ENCODE measurements at regions not wholly inside any gene's neighbourhood (a gene's known extent, or its start where the extent isn't known, plus 50 kb on each side); places are given as distances from the start of the nearest gene placed in this dataset.

DNA sequence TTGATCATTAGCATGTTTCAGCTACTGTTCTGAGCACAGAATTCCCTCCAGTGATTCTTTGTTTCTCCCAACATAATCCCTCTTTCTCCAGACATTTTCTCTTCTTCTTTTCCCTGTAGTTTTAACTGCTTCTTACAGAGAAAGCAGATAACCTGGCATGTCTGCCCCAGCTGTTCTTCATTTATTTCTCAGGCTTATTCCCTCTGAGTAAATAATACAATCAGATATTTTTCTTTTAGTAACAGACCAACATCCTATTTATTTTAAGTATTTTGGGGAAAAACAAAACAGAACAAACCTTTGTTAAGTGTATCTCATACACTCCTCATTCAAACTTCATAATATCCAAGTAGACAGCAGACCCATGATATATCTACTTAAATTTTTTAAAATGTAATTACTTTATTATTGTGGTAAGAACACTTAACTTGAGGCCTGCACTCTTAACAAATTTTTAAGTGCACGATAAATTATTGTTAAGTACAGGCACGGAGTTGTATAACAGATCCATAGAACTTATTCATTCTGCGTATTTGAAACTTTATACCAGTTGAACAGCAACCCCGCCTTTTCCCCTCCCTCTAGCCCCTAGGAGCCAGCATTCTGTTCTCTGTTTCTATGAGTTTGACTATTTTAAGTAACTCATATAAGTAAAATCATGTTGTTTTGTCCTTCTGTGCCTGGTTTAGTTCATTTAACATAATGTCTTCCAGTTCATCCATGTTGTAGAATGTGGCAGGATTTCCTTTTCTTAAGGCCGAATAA lies 540.0 kb downstream of the LMO7 start:
- Histone ChIP-seq H3K36me3 (ENCODE audit: control insufficient read depth, insufficient read depth, low read length) (no peaks in the 10 kb centered on the region), H3K27me3 (ENCODE audit: control insufficient read depth, insufficient read depth, low read length) (no peaks in the 10 kb centered on the region), H3K4me3 (ENCODE audit: low read depth, low read length) (no peak overlapping the region)
- DNase-seq (ENCODE audit: low read depth) = no peak
- TF ChIP-seq, protein P1, sequence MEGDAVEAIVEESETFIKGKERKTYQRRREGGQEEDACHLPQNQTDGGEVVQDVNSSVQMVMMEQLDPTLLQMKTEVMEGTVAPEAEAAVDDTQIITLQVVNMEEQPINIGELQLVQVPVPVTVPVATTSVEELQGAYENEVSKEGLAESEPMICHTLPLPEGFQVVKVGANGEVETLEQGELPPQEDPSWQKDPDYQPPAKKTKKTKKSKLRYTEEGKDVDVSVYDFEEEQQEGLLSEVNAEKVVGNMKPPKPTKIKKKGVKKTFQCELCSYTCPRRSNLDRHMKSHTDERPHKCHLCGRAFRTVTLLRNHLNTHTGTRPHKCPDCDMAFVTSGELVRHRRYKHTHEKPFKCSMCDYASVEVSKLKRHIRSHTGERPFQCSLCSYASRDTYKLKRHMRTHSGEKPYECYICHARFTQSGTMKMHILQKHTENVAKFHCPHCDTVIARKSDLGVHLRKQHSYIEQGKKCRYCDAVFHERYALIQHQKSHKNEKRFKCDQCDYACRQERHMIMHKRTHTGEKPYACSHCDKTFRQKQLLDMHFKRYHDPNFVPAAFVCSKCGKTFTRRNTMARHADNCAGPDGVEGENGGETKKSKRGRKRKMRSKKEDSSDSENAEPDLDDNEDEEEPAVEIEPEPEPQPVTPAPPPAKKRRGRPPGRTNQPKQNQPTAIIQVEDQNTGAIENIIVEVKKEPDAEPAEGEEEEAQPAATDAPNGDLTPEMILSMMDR (IDR thresholded peaks at IDR 0.05; ENCODE audit: insufficient read depth, low read length, poor library complexity, severe bottlenecking) = no peak

DNA sequence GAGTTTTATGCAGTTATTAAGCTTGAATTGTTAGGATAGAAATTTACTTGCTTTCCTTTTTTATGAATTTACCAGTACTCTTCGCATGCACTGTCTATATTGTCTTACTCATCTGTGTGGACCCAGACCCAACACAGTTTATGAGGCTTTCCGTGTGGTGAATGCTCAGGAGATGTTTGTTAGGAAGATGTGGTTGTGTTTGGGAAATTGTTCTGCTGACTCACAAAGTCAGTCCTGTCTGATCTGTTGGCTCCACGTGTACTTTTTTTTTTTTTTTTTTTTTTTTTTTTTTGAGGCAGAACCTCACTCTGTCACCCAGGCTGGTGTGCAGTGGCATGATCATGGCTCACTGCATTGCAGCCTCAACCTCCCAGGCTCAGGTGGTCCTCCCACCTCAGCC lies 532.5 kb downstream of the LMO7 start:
- TF ChIP-seq, protein P1 (IDR thresholded peaks at IDR 0.05; ENCODE audit: insufficient read depth, low read length, poor library complexity, severe bottlenecking) = no peak
- DNase-seq (ENCODE audit: low read depth) = no peak
- no peaks in the 10 kb centered on the region for H3K27me3 ChIP-seq (ENCODE audit: control insufficient read depth, insufficient read depth, low read length)
- H3K36me3 ChIP-seq (ENCODE audit: control insufficient read depth, insufficient read depth, low read length) = no peaks in the 10 kb centered on the region
- H3K4me3 ChIP-seq (ENCODE audit: low read depth, low read length) = no peak overlapping the region

DNA sequence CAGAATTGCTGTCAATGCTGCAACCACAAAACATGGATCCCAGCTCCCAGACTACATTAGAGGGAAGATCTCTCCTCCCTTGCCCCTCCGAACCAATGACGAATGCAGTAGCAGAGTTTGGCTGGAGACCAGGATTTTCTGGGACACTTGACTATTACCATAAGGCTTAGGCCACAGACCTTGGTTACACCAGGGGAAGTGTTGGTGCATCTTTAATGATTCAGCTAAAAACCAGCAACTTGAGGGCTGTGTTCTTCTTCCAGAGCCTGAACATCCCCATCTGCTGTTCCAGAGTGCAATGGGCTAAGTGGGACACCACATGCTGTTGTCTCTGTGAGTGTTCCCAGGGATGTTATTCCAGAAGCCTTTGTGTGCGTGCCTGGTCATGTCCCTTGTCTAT lies 528.2 kb downstream of the LMO7 start:
- TF ChIP-seq, protein P1 (IDR thresholded peaks at IDR 0.05; ENCODE audit: insufficient read depth, low read length, poor library complexity, severe bottlenecking) = no peak
- H3K4me3 ChIP-seq (ENCODE audit: low read depth, low read length) = no peak overlapping the region
- DNase-seq (ENCODE audit: low read depth) = no peak
- H3K36me3 ChIP-seq (ENCODE audit: control insufficient read depth, insufficient read depth, low read length) = no peaks in the 10 kb centered on the region
- no peaks in the 10 kb centered on the region for H3K27me3 ChIP-seq (ENCODE audit: control insufficient read depth, insufficient read depth, low read length)

DNA sequence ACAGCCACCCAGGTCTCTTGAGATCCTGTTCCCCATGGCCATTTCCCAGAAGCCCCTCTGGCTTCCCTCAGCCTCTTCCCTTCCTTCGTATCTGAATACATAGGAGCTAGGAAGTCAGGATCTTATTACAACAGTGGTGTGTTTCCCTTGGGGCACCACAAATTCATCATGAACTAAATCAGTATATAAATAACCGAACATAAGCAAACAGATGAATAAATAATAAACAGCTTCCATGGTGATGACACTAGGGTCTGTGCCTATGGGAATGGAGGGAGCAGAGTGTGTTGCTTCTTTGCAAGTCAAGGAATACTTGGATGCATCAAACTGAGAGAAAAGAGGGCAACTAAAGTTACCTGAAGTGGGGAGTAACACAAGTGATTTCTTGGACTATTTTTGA lies 527.6 kb downstream of the LMO7 start:
- H3K4me3 ChIP-seq (ENCODE audit: low read depth, low read length) = no peak overlapping the region
- H3K27me3 ChIP-seq (ENCODE audit: control insufficient read depth, insufficient read depth, low read length) = no peaks in the 10 kb centered on the region
- H3K36me3 ChIP-seq (ENCODE audit: control insufficient read depth, insufficient read depth, low read length) = no peaks in the 10 kb centered on the region
- DNase-seq (ENCODE audit: low read depth) = no peak
- TF ChIP-seq, protein P1 (IDR thresholded peaks at IDR 0.05; ENCODE audit: insufficient read depth, low read length, poor library complexity, severe bottlenecking) = no peak

DNA sequence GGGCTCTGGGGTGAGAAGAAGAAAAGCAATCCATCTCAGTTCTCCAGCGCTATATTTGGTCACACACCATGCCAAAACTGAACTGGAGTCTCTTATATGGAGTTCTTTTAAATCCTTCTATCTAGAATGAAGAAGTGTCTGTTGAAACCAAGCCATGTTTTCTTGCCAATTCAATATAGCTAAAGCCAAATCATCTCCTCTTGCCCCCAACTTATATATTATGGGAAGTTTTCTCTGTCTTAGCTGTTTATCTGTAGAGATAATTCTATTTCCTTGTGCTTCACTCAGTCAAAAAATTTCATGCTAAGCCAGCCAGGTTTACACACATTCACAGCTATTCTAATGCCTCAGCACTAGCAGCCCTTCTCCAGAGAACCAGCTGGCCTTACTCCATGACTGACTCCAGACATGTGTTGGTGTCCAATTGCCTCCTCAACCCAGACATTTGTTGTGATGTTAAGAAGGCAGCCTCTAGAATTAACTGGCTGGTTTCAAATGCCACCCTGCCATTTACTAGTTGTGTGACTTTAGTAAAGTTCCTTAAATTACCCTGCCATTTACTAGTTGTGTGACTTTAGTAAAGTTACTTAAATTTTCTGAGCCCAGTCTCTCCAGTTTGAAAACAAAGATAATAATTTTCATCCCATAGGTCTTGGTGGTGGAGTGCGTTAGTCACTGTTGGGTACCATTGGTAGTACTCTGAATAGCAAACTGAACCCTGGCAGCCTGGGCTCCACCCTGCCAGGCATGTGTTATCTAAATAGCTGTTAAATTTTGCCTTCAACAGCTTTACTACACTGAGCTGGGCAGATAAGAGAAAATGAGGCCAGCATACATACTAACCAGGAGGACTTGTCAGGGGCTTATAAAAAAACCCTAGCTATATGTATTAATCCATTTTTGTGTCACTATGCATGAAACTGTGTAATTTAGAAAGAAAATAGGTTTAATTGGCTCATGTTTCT lies 525.1 kb downstream of the LMO7 start:
- H3K27me3 ChIP-seq (ENCODE audit: control insufficient read depth, insufficient read depth, low read length) = no peaks in the 10 kb centered on the region
- H3K4me3 ChIP-seq (ENCODE audit: low read depth, low read length) = no peak overlapping the region
- TF ChIP-seq, protein P1 (IDR thresholded peaks at IDR 0.05; ENCODE audit: insufficient read depth, low read length, poor library complexity, severe bottlenecking) = no peak
- no peak for DNase-seq (ENCODE audit: low read depth)
- H3K36me3 ChIP-seq (ENCODE audit: control insufficient read depth, insufficient read depth, low read length) = no peaks in the 10 kb centered on the region

Data from kidney epithelial cell (primary cell).